A673 (cell line): ENCODE measurements at regions not wholly inside any gene's neighbourhood (a gene's known extent, or its start where the extent isn't known, plus 50 kb on each side); places are given as distances from the start of the nearest gene placed in this dataset.

ENCODE experiments used
- EZH2 ChIP-seq: fragments of 200-600 bp; sonication (generic); IDR thresholded peaks from 2 replicates; pipeline ENCODE4 v1.6.1; 2017; ENCODE audit warnings: borderline replicate concordance, low read depth, mild to moderate bottlenecking, mixed read lengths, antibody characterized with exemption, low read length; ENCODE audit not compliant: poor library complexity, severe bottlenecking
- TF ChIP-seq, protein P1 (sequence below): fragments of 300-800, 200-600 bp; sonication (generic); conservative IDR thresholded peaks from 2 replicates; pipeline ENCODE4 v1.5.1; 2017; ENCODE audit warnings: low read depth, mild to moderate bottlenecking, antibody characterized with exemption, low read length, moderate library complexity, mixed read lengths

DNA sequence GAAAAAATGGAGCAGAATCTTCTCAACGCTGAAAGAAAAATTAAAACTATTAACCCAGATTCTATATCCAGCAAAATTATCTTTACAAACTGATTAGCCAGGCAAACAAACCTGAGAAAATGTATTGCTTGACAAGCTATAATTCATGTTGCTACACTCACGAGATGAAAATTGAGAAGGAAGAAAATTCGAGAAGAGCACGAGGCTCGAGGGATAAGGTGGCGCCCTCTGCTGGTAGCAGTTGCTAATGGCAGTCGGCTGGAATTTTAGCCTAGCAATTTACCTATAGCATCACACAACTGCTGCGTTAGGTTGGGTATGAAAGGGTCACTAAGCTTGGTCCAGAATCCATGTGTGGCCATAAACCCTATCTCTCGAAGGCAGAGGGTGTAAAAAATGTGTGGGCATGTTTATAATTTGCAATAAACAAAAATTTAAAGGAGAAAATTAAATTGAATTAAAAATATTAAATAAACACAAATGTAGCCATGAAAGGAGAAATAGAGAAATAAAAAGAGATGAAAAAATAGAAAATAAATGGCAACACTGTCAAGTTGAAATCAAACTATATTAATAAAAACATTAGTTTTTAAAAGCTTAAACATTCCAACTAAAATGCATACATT lies 126.6 kb downstream of the PPP4R3C start:
- TF ChIP-seq, protein P1, sequence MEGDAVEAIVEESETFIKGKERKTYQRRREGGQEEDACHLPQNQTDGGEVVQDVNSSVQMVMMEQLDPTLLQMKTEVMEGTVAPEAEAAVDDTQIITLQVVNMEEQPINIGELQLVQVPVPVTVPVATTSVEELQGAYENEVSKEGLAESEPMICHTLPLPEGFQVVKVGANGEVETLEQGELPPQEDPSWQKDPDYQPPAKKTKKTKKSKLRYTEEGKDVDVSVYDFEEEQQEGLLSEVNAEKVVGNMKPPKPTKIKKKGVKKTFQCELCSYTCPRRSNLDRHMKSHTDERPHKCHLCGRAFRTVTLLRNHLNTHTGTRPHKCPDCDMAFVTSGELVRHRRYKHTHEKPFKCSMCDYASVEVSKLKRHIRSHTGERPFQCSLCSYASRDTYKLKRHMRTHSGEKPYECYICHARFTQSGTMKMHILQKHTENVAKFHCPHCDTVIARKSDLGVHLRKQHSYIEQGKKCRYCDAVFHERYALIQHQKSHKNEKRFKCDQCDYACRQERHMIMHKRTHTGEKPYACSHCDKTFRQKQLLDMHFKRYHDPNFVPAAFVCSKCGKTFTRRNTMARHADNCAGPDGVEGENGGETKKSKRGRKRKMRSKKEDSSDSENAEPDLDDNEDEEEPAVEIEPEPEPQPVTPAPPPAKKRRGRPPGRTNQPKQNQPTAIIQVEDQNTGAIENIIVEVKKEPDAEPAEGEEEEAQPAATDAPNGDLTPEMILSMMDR: peak; percentile 93
- TF ChIP-seq EZH2: no peak
